GM10266 (cell line): ENCODE measurements at regions not wholly inside any gene's neighbourhood (a gene's known extent, or its start where the extent isn't known, plus 50 kb on each side); places are given as distances from the start of the nearest gene placed in this dataset.

ENCODE experiments used
- DNase-seq: peaks from one replicate; pipeline ENCODE4 v3.0.0; 2012; ENCODE audit errors: extremely low spot score
- TF ChIP-seq, protein P1 (sequence below): IDR thresholded peaks from 2 replicates; pipeline ENCODE4 v1.5.1; 2012; ENCODE audit warnings: mild to moderate bottlenecking, low read depth; ENCODE audit not compliant: control insufficient read depth, insufficient read depth; ENCODE audit errors: missing control alignments

DNA sequence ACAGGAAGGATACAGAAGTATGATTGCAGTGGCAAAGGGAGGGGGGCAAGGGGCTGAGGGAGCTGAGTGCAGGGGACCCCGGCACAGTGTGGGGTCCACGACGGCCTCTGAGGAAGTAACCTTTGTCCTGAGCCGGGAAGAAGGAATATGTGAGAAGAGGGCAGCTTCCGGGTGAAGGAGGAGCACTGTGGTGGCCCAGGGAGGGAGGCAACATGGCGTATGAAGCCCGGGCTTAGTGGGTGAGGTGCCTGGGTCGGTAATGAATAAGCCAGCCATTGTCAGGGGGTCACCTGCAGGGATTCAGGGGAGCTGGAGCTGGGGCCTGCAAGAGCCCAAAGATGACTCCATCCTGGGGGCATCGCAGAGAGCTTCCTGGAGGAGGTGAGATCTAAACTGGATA is 200.4 kb downstream of the FOXD2 start:
- TF ChIP-seq, protein P1, sequence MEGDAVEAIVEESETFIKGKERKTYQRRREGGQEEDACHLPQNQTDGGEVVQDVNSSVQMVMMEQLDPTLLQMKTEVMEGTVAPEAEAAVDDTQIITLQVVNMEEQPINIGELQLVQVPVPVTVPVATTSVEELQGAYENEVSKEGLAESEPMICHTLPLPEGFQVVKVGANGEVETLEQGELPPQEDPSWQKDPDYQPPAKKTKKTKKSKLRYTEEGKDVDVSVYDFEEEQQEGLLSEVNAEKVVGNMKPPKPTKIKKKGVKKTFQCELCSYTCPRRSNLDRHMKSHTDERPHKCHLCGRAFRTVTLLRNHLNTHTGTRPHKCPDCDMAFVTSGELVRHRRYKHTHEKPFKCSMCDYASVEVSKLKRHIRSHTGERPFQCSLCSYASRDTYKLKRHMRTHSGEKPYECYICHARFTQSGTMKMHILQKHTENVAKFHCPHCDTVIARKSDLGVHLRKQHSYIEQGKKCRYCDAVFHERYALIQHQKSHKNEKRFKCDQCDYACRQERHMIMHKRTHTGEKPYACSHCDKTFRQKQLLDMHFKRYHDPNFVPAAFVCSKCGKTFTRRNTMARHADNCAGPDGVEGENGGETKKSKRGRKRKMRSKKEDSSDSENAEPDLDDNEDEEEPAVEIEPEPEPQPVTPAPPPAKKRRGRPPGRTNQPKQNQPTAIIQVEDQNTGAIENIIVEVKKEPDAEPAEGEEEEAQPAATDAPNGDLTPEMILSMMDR: no peak
- DNase-seq: no peak

DNA sequence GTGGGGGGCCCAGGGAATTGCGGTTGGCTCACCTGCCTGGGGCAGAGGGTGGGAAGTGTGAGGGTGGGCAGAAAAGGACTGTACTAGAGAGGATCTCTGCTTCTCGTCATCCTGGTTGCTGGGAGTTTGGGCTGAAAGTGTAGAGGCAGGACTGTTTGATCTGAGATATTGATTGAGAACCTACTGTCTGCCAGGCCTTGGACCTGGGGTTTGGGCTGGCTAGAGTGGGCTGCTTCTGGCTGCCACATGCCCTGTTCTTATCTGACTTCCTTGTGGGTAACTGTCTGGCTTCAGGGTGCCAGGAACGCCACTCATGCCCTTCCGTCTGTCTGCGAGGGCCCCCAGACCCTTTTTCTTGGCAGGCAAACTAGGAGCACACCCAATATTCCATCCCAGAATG is 200.9 kb downstream of the FOXD2 start:
- TF ChIP-seq, protein P1: no peak
- DNase-seq: no peak

DNA sequence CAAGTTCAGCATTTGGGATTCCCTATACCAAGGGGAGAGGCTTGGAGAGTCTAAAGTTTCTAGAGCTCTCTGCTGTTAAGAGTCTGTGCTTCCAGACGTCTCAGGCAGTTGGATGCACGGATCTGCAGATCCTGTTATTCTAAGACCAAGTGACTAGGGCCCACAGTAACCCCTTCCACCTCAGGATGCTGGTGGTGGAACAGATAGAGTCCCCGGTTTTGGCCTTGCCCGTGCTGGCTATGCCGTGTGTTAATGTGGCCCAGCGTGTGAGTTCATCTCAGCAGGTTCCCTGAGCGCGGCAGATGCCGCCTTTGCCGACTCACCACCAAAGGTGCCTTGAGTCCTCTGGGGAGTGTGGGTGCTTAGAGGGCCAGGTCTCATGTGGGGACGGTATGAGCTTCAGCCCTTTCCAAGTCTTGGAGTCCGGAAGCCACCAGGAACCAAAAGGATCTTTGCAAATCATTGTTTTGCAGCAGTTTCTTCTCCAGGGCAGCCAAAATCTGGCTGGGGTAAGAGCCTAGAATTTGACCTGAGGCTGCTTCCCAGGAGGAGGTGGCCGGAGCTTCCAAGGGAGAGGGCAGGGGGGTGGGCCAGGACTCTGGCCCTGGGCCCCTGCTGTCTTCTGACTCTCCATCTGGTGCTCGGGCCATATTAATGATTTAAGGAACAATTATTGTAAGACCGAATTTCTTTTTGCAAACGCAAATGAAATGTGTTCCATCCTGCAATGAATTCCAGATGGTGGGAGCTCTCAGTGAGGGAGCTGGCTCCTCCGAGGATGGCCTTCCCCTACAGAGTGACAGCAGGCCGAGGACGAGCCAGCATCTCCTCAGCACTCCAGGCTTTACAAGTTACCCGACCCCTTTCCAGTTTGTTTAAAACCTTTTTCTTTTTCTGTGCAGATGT is 205.7 kb downstream of the FOXD2 start:
- no peak for DNase-seq

DNA sequence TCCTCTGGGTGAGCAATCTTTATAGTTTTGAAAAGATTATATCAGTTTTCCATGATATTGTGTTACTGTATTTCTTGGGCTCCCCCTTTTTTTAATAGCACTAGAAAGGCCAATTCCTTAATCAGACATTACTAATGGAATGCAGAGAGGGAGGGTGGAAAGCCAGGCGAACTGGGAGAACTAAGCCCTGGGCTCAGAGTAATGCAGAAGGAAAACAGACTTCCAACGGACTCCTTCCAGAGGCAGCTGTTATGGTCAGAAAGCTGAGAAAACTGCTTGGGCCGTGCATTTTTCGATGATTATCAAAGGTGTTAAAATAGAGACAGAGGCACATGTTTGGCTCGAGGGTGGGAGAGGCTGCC is 206.3 kb downstream of the FOXD2 start:
- no peak for DNase-seq
- TF ChIP-seq, protein P1: no peak

More for the DNA sequence above, 205.7 kb downstream of the FOXD2 start:
- TF ChIP-seq, protein P1: no peak

DNA sequence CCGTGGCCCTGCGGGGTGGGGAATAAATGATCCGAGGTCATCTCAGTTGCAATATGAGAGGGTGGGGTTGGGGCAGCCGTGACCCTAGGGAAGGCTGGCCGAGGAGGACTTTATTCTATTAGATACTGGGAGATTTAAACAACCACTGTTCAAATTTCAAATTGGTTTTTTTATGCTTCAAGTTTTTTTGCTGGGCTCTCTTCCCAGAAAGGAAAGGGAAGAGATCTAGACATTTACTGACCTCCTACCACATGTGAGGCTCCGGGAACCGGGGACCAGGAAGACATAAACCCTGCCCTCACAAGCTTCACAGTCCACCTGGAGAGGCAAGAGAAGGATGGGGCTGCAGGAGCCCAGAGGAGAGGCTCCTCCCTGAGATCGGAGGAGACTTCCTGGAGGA is 207.3 kb downstream of the FOXD2 start:
- DNase-seq: no peak
- TF ChIP-seq, protein P1: no peak

- TF ChIP-seq, protein P1: no peak
- no peak for DNase-seq
Measured at GRCh38 chr1:47646676-47647075, 208.8 kb downstream of the FOXD2 start.

DNA sequence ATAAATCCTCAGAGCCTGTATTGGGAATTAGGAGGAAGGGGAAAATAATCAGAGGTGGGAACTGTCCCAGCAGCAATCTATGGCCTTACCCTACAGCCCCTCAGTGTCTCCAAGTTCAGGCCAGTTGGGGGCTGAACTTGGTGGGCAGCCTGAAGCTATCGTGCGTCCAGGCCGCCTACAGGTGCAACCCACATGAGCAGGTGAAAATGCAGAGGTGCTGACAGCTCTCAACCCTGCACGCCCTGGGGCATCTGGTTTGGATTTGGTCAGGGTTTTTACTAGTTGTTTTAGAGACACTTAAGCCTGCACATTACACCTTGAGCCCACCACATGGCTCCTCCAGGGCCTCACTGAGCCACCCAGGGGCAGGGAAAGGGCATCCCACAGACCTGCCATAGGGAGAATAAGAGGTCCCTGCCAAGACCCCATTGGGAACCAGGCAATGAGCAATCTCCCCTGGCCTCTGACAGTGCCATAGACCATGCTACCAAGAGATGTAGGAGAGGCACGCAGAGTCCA is 209.5 kb downstream of the FOXD2 start:
- TF ChIP-seq, protein P1: no peak
- no peak for DNase-seq
